ENCODE measurements at regions not wholly inside any gene's neighbourhood (a gene's known extent, or its start where the extent isn't known, plus 50 kb on each side); places are given as distances from the start of the nearest gene placed in this dataset.

- in situ Hi-C loops (cut with MboI; ENCODE audit: low pct_unique_long_range_greater_than_20kb, low sequenced_read_pairs, unreplicated experiment), result no loop called here
- DNase-seq (ENCODE audit: low spot score), result no peak
- TF ChIP-seq CTCF (IDR thresholded peaks at IDR 0.05; ENCODE audit: extremely low read depth, insufficient read depth, missing control alignments), result no peak
Measured at GRCh38 chr7:115224922-115225321, 303.0 kb downstream of the MDFIC start.

- no peak for TF ChIP-seq CTCF (IDR thresholded peaks at IDR 0.05; ENCODE audit: extremely low read depth, insufficient read depth, missing control alignments)
- DNase-seq (ENCODE audit: low spot score), result no peak
- in situ Hi-C loops (cut with MboI; ENCODE audit: low pct_unique_long_range_greater_than_20kb, low sequenced_read_pairs, unreplicated experiment), result no loop called here
Measured at GRCh38 chr7:115223959-115224358, 302.1 kb downstream of the MDFIC start.

GRCh38 chr7:115221456-115221855 lies 299.6 kb downstream of the MDFIC start:
- in situ Hi-C loops (cut with MboI; ENCODE audit: low pct_unique_long_range_greater_than_20kb, low sequenced_read_pairs, unreplicated experiment), result no loop called here
- no peak for DNase-seq (ENCODE audit: low spot score)

GRCh38 chr7:115218076-115218475 lies 296.2 kb downstream of the MDFIC start:
- no peak for TF ChIP-seq CTCF (IDR thresholded peaks at IDR 0.05; ENCODE audit: extremely low read depth, insufficient read depth, missing control alignments)
- DNase-seq (ENCODE audit: low spot score), result no peak
- in situ Hi-C loops (cut with MboI; ENCODE audit: low pct_unique_long_range_greater_than_20kb, low sequenced_read_pairs, unreplicated experiment), result no loop called here

More at GRCh38 chr7:115221456-115221855, 299.6 kb downstream of the MDFIC start:
- TF ChIP-seq CTCF (IDR thresholded peaks at IDR 0.05; ENCODE audit: extremely low read depth, insufficient read depth, missing control alignments), result no peak

GRCh38 chr7:115217373-115217772 lies 295.5 kb downstream of the MDFIC start:
- in situ Hi-C loops (cut with MboI; ENCODE audit: low pct_unique_long_range_greater_than_20kb, low sequenced_read_pairs, unreplicated experiment), result no loop called here
- DNase-seq (ENCODE audit: low spot score), result peak; percentile 6

GRCh38 chr7:115216652-115217051 lies 294.8 kb downstream of the MDFIC start:
- TF ChIP-seq CTCF (IDR thresholded peaks at IDR 0.05; ENCODE audit: extremely low read depth, insufficient read depth, missing control alignments), result no peak
- in situ Hi-C loops (cut with MboI; ENCODE audit: low pct_unique_long_range_greater_than_20kb, low sequenced_read_pairs, unreplicated experiment), result no loop called here
- DNase-seq (ENCODE audit: low spot score), result no peak

More at GRCh38 chr7:115217373-115217772, 295.5 kb downstream of the MDFIC start:
- peak; percentile 34 for TF ChIP-seq CTCF (IDR thresholded peaks at IDR 0.05; ENCODE audit: extremely low read depth, insufficient read depth, missing control alignments)

GRCh38 chr7:115211171-115211570 lies 289.3 kb downstream of the MDFIC start:
- no peak for TF ChIP-seq CTCF (IDR thresholded peaks at IDR 0.05; ENCODE audit: extremely low read depth, insufficient read depth, missing control alignments)
- DNase-seq (ENCODE audit: low spot score), result no peak
- in situ Hi-C loops (cut with MboI; ENCODE audit: low pct_unique_long_range_greater_than_20kb, low sequenced_read_pairs, unreplicated experiment), result no loop called here

Measured in GM13977 (cell line).